ENCODE measurements at regions not wholly inside any gene's neighbourhood (a gene's known extent, or its start where the extent isn't known, plus 50 kb on each side); places are given as distances from the start of the nearest gene placed in this dataset.

DNA sequence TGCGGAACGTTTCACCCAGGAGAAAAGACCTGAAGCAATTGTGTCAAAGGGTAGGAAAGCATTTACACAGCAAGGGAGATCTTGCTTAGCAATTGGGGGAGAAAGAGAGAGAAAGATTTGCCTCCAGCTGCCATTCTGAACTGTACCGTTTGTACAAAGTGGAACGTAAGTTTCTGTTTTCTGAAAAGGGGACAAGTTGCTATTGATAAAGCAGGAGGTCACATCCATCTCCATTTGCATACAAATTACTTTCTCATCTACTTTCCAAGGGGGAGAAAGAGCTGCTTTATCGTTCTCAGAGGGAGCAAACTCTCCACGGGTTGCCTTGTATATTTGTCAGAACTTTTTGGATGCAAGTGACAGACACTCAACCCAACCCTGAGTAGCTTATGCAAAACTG is 92.0 kb upstream of the CARD11 start (continued):
- no peak for TF ChIP-seq CTCF (IDR thresholded peaks at IDR 0.05)
- no peak for TF ChIP-seq HDAC2 (IDR thresholded peaks at IDR 0.05)
- TF ChIP-seq, protein P1, sequence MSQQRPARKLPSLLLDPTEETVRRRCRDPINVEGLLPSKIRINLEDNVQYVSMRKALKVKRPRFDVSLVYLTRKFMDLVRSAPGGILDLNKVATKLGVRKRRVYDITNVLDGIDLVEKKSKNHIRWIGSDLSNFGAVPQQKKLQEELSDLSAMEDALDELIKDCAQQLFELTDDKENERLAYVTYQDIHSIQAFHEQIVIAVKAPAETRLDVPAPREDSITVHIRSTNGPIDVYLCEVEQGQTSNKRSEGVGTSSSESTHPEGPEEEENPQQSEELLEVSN (IDR thresholded peaks at IDR 0.05; ENCODE audit: borderline replicate concordance, low read depth): no peak
- no peak for TF ChIP-seq ATOH8 (CRISPR knock-in tag; IDR thresholded peaks at IDR 0.05; ENCODE audit: low read depth)

GRCh38 chr7:3138206-3138605 is 94.5 kb upstream of the CARD11 start:
- Histone ChIP-seq H3K4me2 (no peak overlapping the region), H3K9me3 (no peaks in the 10 kb centered on the region), H3K27ac (no peak overlapping the region), H3K4me1 (no peaks in the 10 kb centered on the region), H3K4me3 (no peak overlapping the region)
- ChIA-PET CTCF (interaction anchor here (1.5 kb wide), 1 partner anchor 9 kb away, joined by 6 read pairs; no protein-coding TSS in a partner anchor), POLR2A (no interaction called here)
- ATAC-seq (no peak), DNase-seq (ENCODE audit: low read depth in 1 of 2, low spot score in 1 of 2) (no peak), FAIRE-seq (no peak)
- 74% methylated on average over 6 of the region's 6 CpGs for WGBS (ENCODE audit: missing lambda C conversion rate)
- TF ChIP-seq RAD21 (conservative IDR thresholded peaks at IDR 0.05 in 1 of 2, IDR thresholded peaks at IDR 0.05 in 1 of 2) (no peak), RARB (CRISPR knock-in tag; IDR thresholded peaks at IDR 0.05) (no peak), KDM5A (IDR thresholded peaks at IDR 0.05) (no peak), EP300 (IDR thresholded peaks at IDR 0.05) (no peak), PHF8 (IDR thresholded peaks at IDR 0.05; ENCODE audit: borderline replicate concordance, low read depth) (no peak), HOXB13 (CRISPR knock-in tag; IDR thresholded peaks at IDR 0.05; ENCODE audit: low read depth) (no peak), EHF (CRISPR knock-in tag; IDR thresholded peaks at IDR 0.05) (no peak), GATA3 (IDR thresholded peaks at IDR 0.05; ENCODE audit: borderline replicate concordance) (no peak), RNF2 (IDR thresholded peaks at IDR 0.05; ENCODE audit: borderline replicate concordance, low read depth) (no peak), NFE2L2 (conservative IDR thresholded peaks at IDR 0.05; ENCODE audit: low read length) (no peak), ELK1 (IDR thresholded peaks at IDR 0.05; ENCODE audit: low read depth, low read length) (no peak), POLR2AphosphoS2 (conservative IDR thresholded peaks at IDR 0.05; ENCODE audit: low read length) (no peak), FOSB (CRISPR knock-in tag; IDR thresholded peaks at IDR 0.05) (no peak), REST (IDR thresholded peaks at IDR 0.05) (no peak)
- TF ChIP-seq, protein P2, sequence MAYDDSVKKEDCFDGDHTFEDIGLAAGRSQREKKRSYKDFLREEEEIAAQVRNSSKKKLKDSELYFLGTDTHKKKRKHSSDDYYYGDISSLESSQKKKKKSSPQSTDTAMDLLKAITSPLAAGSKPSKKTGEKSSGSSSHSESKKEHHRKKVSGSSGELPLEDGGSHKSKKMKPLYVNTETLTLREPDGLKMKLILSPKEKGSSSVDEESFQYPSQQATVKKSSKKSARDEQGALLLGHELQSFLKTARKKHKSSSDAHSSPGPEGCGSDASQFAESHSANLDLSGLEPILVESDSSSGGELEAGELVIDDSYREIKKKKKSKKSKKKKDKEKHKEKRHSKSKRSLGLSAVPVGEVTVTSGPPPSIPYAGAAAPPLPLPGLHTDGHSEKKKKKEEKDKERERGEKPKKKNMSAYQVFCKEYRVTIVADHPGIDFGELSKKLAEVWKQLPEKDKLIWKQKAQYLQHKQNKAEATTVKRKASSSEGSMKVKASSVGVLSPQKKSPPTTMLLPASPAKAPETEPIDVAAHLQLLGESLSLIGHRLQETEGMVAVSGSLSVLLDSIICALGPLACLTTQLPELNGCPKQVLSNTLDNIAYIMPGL (CRISPR knock-in tag; IDR thresholded peaks at IDR 0.05; ENCODE audit: borderline replicate concordance): no peak

Measured in A549 (cell line).